ENCODE measurements at regions not wholly inside any gene's neighbourhood (a gene's known extent, or its start where the extent isn't known, plus 50 kb on each side); places are given as distances from the start of the nearest gene placed in this dataset.
"Not testable (repeated sequence)": the region's sequence is repeated elsewhere in the genome, so short reads cannot be mapped to it uniquely, and the experiment has no call there.

GRCh38 chr4:27692868-27693634, 832.4 kb downstream of the STIM2 start:
- TF ChIP-seq CTCF (IDR thresholded peaks at IDR 0.05; ENCODE audit: low read depth, low read length), result no peak
- H3K4me3 ChIP-seq (replicated peaks in 1 of 2; ENCODE audit: low read depth in 2 of 2, low read length in 2 of 2), result no peak overlapping the region
- no peak for DNase-seq (ENCODE audit: low read depth in 2 of 2)

- not testable (repeated sequence) for H3K4me3 ChIP-seq (replicated peaks in 1 of 2; ENCODE audit: low read depth in 2 of 2, low read length in 2 of 2); DNase-seq (ENCODE audit: low read depth in 2 of 2)
Observed at GRCh38 chr4:27696257-27696656, 835.6 kb downstream of the STIM2 start.

- H3K4me3 ChIP-seq (replicated peaks in 1 of 2; ENCODE audit: low read depth in 2 of 2, low read length in 2 of 2), result no peak overlapping the region
- DNase-seq (ENCODE audit: low read depth in 2 of 2), result no peak
- TF ChIP-seq CTCF (IDR thresholded peaks at IDR 0.05; ENCODE audit: low read depth, low read length), result no peak
Observed at GRCh38 chr4:27701606-27702005, 841.0 kb downstream of the STIM2 start.

- no peak for TF ChIP-seq CTCF (IDR thresholded peaks at IDR 0.05; ENCODE audit: low read depth, low read length)
- DNase-seq (ENCODE audit: low read depth in 2 of 2), result no peak
- no peak overlapping the region for H3K4me3 ChIP-seq (replicated peaks in 1 of 2; ENCODE audit: low read depth in 2 of 2, low read length in 2 of 2)
Observed at GRCh38 chr4:27702730-27703431, 842.2 kb downstream of the STIM2 start.

- DNase-seq (ENCODE audit: low read depth in 2 of 2), result no peak
- no peak for TF ChIP-seq CTCF (IDR thresholded peaks at IDR 0.05; ENCODE audit: low read depth, low read length)
- H3K4me3 ChIP-seq (replicated peaks in 1 of 2; ENCODE audit: low read depth in 2 of 2, low read length in 2 of 2), result no peak overlapping the region
Observed at GRCh38 chr4:27703771-27704170, 843.1 kb downstream of the STIM2 start.

GRCh38 chr4:27711041-27711440, 850.4 kb downstream of the STIM2 start:
- no peak overlapping the region for H3K4me3 ChIP-seq (replicated peaks in 1 of 2; ENCODE audit: low read depth in 2 of 2, low read length in 2 of 2)
- no peak for DNase-seq (ENCODE audit: low read depth in 2 of 2)
- TF ChIP-seq CTCF (IDR thresholded peaks at IDR 0.05; ENCODE audit: low read depth, low read length), result no peak

GRCh38 chr4:27714073-27714472, 853.4 kb downstream of the STIM2 start:
- DNase-seq (ENCODE audit: low read depth in 2 of 2), result no peak
- TF ChIP-seq CTCF (IDR thresholded peaks at IDR 0.05; ENCODE audit: low read depth, low read length), result no peak
- H3K4me3 ChIP-seq (replicated peaks in 1 of 2; ENCODE audit: low read depth in 2 of 2, low read length in 2 of 2), result no peak overlapping the region

Measured in cardiac fibroblast (primary cell).